GM21360 (cell line): ENCODE measurements at regions not wholly inside any gene's neighbourhood (a gene's known extent, or its start where the extent isn't known, plus 50 kb on each side); places are given as distances from the start of the nearest gene placed in this dataset.
A peak's percentile ranks its signal among the peaks of the same experiment; 100 is the strongest.

Source experiments
- ATAC-seq: cut with Tn5 transposase; IDR thresholded peaks from one replicate; pipeline ENCODE4 v1.9.1; 2021; ENCODE audit warnings: mild to moderate bottlenecking, moderate library complexity; ENCODE audit not compliant: unreplicated experiment

GRCh38 chr10:111338805-111339204 is 262.0 kb downstream of the ADRA2A start:
- ATAC-seq = peak; percentile 96

DNA sequence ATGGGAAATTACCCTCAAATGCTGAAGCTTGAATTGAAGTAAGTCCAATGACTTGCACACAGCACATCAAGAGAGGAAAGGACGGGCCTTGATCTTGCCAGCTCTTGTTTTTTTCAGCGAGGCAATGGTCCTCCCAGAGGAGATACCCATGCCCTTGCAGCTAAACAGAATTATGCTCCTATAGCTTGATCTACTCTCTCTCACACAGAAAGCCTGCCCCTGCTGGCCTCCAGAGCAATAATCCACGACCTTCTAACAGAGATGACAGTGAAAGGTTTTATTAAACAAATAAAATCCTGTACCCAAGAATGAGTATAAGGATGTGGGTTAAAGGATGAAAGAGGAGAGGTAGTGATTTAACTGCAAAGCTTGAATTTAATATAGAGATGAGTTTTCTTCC is 268.0 kb downstream of the ADRA2A start:
- ATAC-seq = no peak

DNA sequence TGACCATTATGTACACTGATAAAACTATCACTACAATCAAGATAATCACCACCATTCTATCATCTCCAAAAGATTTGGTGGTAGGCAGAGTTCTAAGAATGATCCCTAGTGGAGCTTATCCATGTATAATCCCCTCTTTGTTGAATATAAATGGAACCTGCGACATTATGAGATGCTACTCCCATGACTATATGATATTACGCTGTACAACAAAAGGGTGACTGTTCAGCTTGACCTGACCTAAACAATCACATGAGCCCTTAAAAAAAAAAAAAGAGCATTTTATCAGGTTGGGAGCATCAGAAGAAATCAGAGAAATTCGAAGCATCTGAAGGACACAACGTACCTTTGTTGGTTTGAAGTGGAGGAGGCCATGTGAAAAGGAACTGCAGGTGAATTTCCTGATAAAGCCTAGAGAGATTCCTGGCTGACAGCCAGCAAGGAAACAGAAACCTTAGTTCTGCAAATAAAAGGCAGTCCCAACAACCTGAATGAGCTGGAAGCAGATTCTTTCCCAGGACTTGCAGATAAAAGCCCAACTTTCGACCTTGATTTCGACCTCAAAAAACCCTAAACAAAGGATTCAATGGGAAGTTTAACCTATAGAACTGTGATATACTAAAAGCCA is 270.7 kb downstream of the ADRA2A start:
- ATAC-seq = no peak

GRCh38 chr10:111348076-111348475 is 271.2 kb downstream of the ADRA2A start:
- ATAC-seq = no peak

GRCh38 chr10:111354859-111355258 is 278.0 kb downstream of the ADRA2A start:
- ATAC-seq = no peak

GRCh38 chr10:111356571-111356970 is 279.7 kb downstream of the ADRA2A start:
- no peak for ATAC-seq

GRCh38 chr10:111357859-111358258 is 281.0 kb downstream of the ADRA2A start:
- no peak for ATAC-seq

DNA sequence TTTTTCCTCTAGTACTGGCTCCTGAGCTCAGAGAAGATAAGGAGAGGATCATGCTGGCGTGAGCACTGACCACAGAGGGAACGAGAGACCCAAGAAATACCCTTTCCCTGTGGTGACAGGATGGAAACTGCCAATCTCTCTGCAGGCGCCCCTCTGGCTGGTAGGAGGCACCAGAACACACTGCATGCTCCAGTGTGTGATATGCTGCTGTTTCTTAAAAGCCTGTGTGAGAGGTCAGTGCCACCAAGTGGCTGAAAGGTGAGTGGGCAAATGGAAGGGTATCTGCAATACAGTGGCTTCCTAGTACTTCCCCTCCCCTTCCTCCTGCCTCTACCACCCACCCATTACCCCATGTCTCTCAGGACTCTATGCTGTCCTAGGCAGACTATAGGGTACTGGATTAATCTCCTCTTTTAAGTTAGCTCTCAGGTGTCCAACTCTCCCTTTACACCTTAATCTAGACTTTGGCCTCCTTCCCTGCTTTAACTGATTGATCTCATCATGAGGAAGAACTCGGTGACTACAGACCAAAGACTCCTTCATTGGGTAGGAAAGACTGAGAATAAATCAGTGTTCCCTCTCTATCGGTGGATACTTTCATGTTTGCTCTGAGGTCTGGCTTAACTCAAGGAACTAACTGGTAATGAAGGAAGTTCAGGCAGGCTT is 283.6 kb downstream of the ADRA2A start:
- peak; percentile 96 for ATAC-seq

DNA sequence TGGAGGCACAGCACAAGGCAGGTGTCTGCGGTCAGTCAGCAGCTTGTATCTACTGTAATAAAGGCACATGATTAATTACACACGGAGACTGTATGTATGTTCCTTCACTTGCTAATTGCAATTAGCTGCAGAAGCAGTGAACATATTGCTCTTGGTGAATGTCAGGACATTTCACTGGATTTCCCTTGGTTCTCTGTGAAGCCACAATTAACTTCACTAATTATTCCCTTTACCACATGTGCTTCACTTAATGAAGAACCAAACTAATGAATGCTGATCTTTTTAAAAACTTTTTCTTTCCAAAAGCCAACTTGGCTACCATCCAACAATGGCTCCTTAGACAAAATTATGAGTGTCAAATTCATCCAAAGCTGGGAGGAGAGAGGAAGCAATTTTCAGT is 290.7 kb downstream of the ADRA2A start:
- ATAC-seq = no peak

DNA sequence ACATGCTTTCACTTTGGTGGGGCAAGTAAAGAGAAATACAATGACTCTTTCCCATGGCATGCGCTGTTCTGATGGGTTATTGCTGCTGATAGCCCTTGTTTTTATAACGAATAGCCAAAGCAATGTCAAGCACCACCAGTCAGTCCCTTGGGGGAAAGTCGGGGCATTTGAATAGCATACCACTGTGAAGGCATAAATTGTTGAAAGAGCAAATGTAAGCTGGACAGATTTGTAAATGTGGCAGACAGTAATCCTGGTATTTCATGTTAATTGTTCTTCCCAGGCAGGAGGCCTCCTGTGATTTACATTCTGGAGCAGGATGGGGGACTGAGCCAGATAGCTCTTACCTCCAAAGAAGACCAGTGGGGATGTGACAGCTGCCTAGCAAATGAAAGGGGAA is 293.3 kb downstream of the ADRA2A start:
- ATAC-seq = no peak

DNA sequence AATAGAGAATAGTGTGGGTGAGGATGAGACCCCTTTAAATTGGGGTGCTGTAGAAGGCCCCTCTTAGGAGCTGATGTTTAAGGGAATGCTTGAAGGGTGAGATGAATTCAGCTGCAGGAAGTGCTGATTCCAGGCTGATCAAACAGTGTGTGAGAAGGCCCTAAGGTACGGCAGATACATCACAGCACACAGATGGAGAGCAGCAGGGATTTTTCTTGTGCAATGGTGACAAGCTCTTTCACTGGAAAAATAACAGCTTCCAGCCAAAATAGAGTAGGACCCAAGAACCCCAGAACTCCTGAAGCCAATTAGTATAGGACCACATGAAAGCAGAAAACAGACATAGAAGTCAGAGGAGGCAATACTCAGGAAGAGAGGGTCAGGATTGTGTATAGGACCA is 296.9 kb downstream of the ADRA2A start:
- ATAC-seq = no peak

GRCh38 chr10:111379534-111380187 is 302.8 kb downstream of the ADRA2A start:
- ATAC-seq = no peak

DNA sequence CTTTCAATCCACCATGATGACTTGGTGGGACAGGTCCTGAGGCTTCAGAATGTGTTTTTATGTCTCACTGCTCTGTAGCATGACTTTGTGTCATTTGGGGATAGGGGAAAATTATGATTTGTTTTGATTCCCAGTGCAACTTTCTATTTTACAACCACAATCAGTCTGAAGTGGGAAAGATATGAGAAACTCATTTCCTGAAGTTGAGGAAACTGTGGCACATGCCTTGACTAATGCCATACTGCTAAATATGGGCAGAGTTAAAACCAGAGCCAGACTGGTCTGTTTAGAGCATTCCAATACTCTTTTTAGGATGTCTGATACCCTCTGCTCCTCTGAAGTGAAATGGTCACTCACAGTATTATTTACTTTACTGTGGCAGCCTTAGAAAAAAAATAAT is 307.7 kb downstream of the ADRA2A start:
- no peak for ATAC-seq

DNA sequence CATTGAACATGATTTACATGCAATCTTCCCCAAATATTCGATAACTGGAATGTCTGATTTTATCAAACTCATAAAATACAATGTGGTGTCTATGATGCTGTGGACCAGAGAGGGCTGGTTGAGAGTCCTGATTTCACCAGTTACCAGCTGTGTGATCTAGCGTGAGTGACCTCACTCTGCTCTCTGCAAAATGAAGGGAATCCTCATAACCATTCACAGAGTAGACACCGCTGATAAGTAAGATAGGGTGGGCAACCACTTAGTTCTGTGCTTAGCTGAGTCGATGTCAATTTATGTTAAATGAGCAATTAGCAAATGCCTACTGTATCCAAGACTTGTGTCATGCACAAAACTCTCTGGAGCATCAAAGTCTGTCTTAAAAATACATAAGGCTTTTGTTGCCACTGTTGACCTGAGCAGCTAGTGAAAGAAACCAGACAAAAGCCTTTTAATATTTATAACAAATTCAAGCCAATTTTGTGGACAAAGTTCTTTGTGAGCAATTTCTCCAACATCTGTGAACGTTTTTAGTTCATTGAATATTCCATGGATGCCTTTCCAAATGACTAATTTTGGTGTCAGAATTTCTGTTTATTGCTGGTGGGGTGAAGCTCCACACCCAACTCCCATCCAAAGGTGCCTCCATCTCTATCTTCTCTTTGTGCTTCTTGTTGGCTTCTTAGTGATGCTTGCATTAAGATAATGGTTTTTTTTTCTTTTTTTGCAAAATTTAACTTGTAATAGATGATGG is 314.2 kb downstream of the ADRA2A start:
- no peak for ATAC-seq

GRCh38 chr10:111392159-111392558 is 315.3 kb downstream of the ADRA2A start:
- ATAC-seq = no peak

GRCh38 chr10:111392910-111393309 is 316.1 kb downstream of the ADRA2A start:
- ATAC-seq = no peak

- no peak for ATAC-seq
Observed at GRCh38 chr10:111410740-111411139, 333.9 kb downstream of the ADRA2A start.

- no peak for ATAC-seq
Observed at GRCh38 chr10:111425459-111425858, 348.6 kb downstream of the ADRA2A start.

GRCh38 chr10:111429288-111430028 is 352.6 kb downstream of the ADRA2A start:
- ATAC-seq = no peak

GRCh38 chr10:111430070-111430469 is 353.2 kb downstream of the ADRA2A start:
- no peak for ATAC-seq

DNA sequence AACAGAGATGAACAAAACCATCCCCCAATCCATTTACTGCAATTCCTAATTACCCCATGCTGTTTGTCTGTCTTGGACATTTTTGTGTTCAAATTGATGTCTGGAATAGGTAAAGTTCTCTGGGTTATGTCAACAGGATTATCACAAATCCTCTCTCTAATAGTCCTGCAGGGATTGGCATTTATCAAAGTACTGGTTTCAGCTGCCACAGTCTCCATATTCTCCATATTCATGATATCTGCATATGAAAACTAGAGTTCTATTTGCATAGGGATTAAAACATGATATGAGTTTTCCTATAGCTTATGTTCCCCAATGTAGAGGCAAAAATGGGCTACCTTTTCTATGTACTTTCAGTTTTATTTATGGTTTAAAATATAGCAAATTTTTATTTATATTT is 355.8 kb downstream of the ADRA2A start:
- ATAC-seq = no peak
